GM12892 (cell line): ENCODE measurements at regions not wholly inside any gene's neighbourhood (a gene's known extent, or its start where the extent isn't known, plus 50 kb on each side); places are given as distances from the start of the nearest gene placed in this dataset.

ENCODE experiments used
- DNase-seq: peaks from one replicate; pipeline ENCODE4 v3.0.0; 2011; ENCODE audit not compliant: insufficient read length
- FAIRE-seq: peaks from 2 replicates; lab custom pipeline; 2011; peaks lifted over from hg19 to GRCh38; lab: Jason Lieb, UNC
- POLR2A ChIP-seq: IDR thresholded peaks from 2 replicates; pipeline ENCODE4 v1.6.1; 2011; ENCODE audit warnings: low read depth, low read length, control low read depth
- POLR2AphosphoS5 ChIP-seq: IDR thresholded peaks from 2 replicates; pipeline ENCODE4 v1.6.1; 2011; ENCODE audit warnings: low read depth, low read length, control low read depth
- TAF1 ChIP-seq: IDR thresholded peaks from 2 replicates; pipeline ENCODE4 v1.6.1; 2011; ENCODE audit warnings: low read depth, mild to moderate bottlenecking, control low read depth, low read length, borderline replicate concordance

GRCh38 chr2:196239622-196240587 is 68.5 kb upstream of the STK17B start:
- TF ChIP-seq TAF1 (no peak), POLR2AphosphoS5 (no peak), POLR2A (no peak)
- FAIRE-seq: peak; percentile 95
- no peak for DNase-seq

GRCh38 chr2:196241175-196241574 is 69.8 kb upstream of the STK17B start:
- peak; percentile 80 for FAIRE-seq
- TF ChIP-seq POLR2A (no peak), TAF1 (no peak), POLR2AphosphoS5 (no peak)
- DNase-seq: no peak

- DNase-seq: no peak
- no peak for TF ChIP-seq POLR2A
- TF ChIP-seq TAF1: no peak
- no peak for TF ChIP-seq POLR2AphosphoS5
- peak; percentile 95 for FAIRE-seq
These were observed 70.8 kb upstream of the STK17B start for GRCh38 chr2:196242131-196242620.

- DNase-seq (no peak), FAIRE-seq (no peak)
- no peak for TF ChIP-seq POLR2AphosphoS5
- TF ChIP-seq TAF1: no peak
- TF ChIP-seq POLR2A: no peak
These were observed 73.1 kb upstream of the STK17B start for GRCh38 chr2:196244516-196244915.

- DNase-seq: no peak
- FAIRE-seq: no peak
- no peak for TF ChIP-seq POLR2A
- no peak for TF ChIP-seq TAF1
- TF ChIP-seq POLR2AphosphoS5: no peak
These were observed 73.6 kb upstream of the STK17B start for GRCh38 chr2:196244966-196245365.

GRCh38 chr2:196245378-196246140 is 74.2 kb upstream of the STK17B start:
- DNase-seq (no peak), FAIRE-seq (no peak)
- no peak for TF ChIP-seq POLR2A
- no peak for TF ChIP-seq TAF1
- no peak for TF ChIP-seq POLR2AphosphoS5

- no peak for TF ChIP-seq POLR2A
- no peak for TF ChIP-seq TAF1
- DNase-seq (no peak), FAIRE-seq (no peak)
These were observed 76.0 kb upstream of the STK17B start for GRCh38 chr2:196247114-196247975.

- DNase-seq: no peak
- TF ChIP-seq POLR2A: no peak
- no peak for TF ChIP-seq TAF1
- TF ChIP-seq POLR2AphosphoS5: no peak
- no peak for FAIRE-seq
These were observed 76.5 kb upstream of the STK17B start for GRCh38 chr2:196247976-196248280.

- no peak for DNase-seq
- no peak for TF ChIP-seq TAF1
- no peak for TF ChIP-seq POLR2A
- TF ChIP-seq POLR2AphosphoS5: no peak
- FAIRE-seq: no peak
These were observed 77.2 kb upstream of the STK17B start for GRCh38 chr2:196248467-196249094.

GRCh38 chr2:196249171-196249570 is 77.8 kb upstream of the STK17B start:
- FAIRE-seq (no peak), DNase-seq (no peak)
- TF ChIP-seq POLR2A (no peak), TAF1 (no peak), POLR2AphosphoS5 (no peak)

- no peak for FAIRE-seq
These were observed 78.5 kb upstream of the STK17B start for GRCh38 chr2:196249860-196250259.

More at GRCh38 chr2:196249860-196250259, 78.5 kb upstream of the STK17B start:
- no peak for TF ChIP-seq POLR2A
- TF ChIP-seq TAF1: no peak
- no peak for TF ChIP-seq POLR2AphosphoS5
- DNase-seq: no peak
